K562 (cell line): ENCODE measurements at regions not wholly inside any gene's neighbourhood (a gene's known extent, or its start where the extent isn't known, plus 50 kb on each side); places are given as distances from the start of the nearest gene placed in this dataset.

Source experiments
- ATAC-seq: fragments of 200-7000 bp; cut with Tn5 transposase; 3 replicates; pipeline ENCODE4 v1.9.1; 2020; ENCODE audit warnings: moderate library complexity
- BruUV-seq: library from RNA; stranded (reverse); fragments of 400-500 nt; replicated peaks from 2 replicates; lab custom pipeline; 2021; lab: Mats Ljungman, UMichigan
- CTCF ChIA-PET: fragments of 300-600 bp; formaldehyde crosslinking; extraction: SDS; loops from one replicate; lab custom pipeline; 2021; ENCODE audit warnings: low intra/inter-chr PET ratio; lab: Yijun Ruan, JAX
- POLR2A ChIA-PET: fragments of 300-600, 350-650 bp; sonication (Branson Sonifier 250); formaldehyde crosslinking; extraction: SDS; loops from one replicate; lab custom pipeline; 2021; ENCODE audit warnings: antibody characterized with exemption, inconsistent platforms; lab: Yijun Ruan, JAX
- DNase-seq, 4 experiments: peaks; one replicate each; pipeline versions ENCODE4 v3.0.0 to v3.0.0-alpha.2; 2011 to 2018; ENCODE audit warnings: low spot score in 3 of 4, mixed read lengths in 3 of 4; ENCODE audit errors: extremely low read depth in 1 of 4
- FAIRE-seq: peaks from 2 replicates; lab custom pipeline; 2011; peaks lifted over from hg19 to GRCh38; lab: Jason Lieb, UNC
- H2AFZ ChIP-seq: 2 replicates; pipeline ENCODE4 v1.6.0; 2011; ENCODE audit warnings: low read depth, low read length, control low read depth, inconsistent platforms
- H3K27ac ChIP-seq: fragments of 200-600 bp; 3 replicates; pipeline ENCODE4 v1.8.0; 2011; ENCODE audit warnings: low read depth, mild to moderate bottlenecking, control low read depth, inconsistent platforms, low read length, moderate library complexity, mixed read lengths; ENCODE audit errors: extremely low read depth
- H3K27me3 ChIP-seq, 2 experiments: fragments of 300-600 bp in 1 of 2; 2 replicates in 1 of 2; 3 replicates in 1 of 2; pipeline versions ENCODE4 v1.6.0 to v1.8.0; 2011; ENCODE audit warnings: inconsistent platforms in 2 of 2, low read length in 2 of 2, mild to moderate bottlenecking in 1 of 2, mixed read lengths in 1 of 2, moderate library complexity in 1 of 2; ENCODE audit not compliant: control insufficient read depth in 2 of 2, insufficient read depth in 2 of 2
- H3K36me3 ChIP-seq: fragments of 300-600 bp; 3 replicates; pipeline ENCODE4 v1.8.0; 2011; ENCODE audit warnings: mild to moderate bottlenecking, low read length, inconsistent platforms; ENCODE audit not compliant: control insufficient read depth, insufficient read depth
- H3K4me1 ChIP-seq, 2 experiments: fragments of 200-600 bp in 1 of 2; replicated peaks in 1 of 2; 2 replicates in 1 of 2; 3 replicates in 1 of 2; pipeline versions ENCODE4 v1.5.1 to v1.8.0; 2011; ENCODE audit warnings: inconsistent platforms in 2 of 2, low read length in 2 of 2, mild to moderate bottlenecking in 1 of 2, mixed read lengths in 1 of 2, moderate library complexity in 1 of 2; ENCODE audit not compliant: control insufficient read depth in 2 of 2, insufficient read depth in 2 of 2
- H3K4me2 ChIP-seq: 2 replicates; pipeline ENCODE4 v1.6.1; 2011; ENCODE audit warnings: low read length, control low read depth, inconsistent platforms, mixed read lengths; ENCODE audit not compliant: insufficient read depth
- H3K4me3 ChIP-seq: fragments of 200-600 bp; sonication (generic), shearing (Covaris generic); 2 replicates; pipeline ENCODE4 v1.5.1; 2016; ENCODE audit warnings: control low read depth, inconsistent platforms
- H3K79me2 ChIP-seq: fragments of 200-600 bp; 3 replicates; pipeline ENCODE4 v1.8.0; 2011; ENCODE audit warnings: low read length, inconsistent platforms; ENCODE audit not compliant: control insufficient read depth, insufficient read depth
- H3K9ac ChIP-seq, 2 experiments: 2 replicates each; pipeline versions ENCODE4 v1.6.0 to v1.6.1; 2011; ENCODE audit warnings: low read depth in 2 of 2, low read length in 2 of 2, control low read depth in 1 of 2, inconsistent platforms in 1 of 2, mild to moderate bottlenecking in 1 of 2, mixed read lengths in 1 of 2; ENCODE audit not compliant: insufficient read depth in 1 of 2
- H3K9me1 ChIP-seq: one replicate; pipeline ENCODE4 v1.6.0; 2011; ENCODE audit warnings: inconsistent platforms, mild to moderate bottlenecking, low read length, moderate library complexity; ENCODE audit not compliant: control insufficient read depth, insufficient read depth
- H3K9me3 ChIP-seq: replicated peaks from 2 replicates; pipeline ENCODE4 v1.5.1; 2011; ENCODE audit warnings: low read depth, low read length, inconsistent platforms; ENCODE audit not compliant: control insufficient read depth, insufficient read depth
- H4K20me1 ChIP-seq: replicated peaks from 2 replicates; pipeline ENCODE4 v1.6.1; 2011; ENCODE audit warnings: low read length, inconsistent platforms, mixed read lengths; ENCODE audit not compliant: control insufficient read depth, insufficient read depth
- AFF4 ChIP-seq: sonication (generic); formaldehyde crosslinking; IDR thresholded peaks from 2 replicates; pipeline ENCODE4 v1.8.0; 2023; ENCODE audit warnings: mild to moderate bottlenecking, missing genetic modification reagents
- DIDO1 ChIP-seq: fragments of 450-650 bp; IDR thresholded peaks from 2 replicates; pipeline ENCODE4 v1.6.1; 2016; ENCODE audit warnings: low read depth, missing biosample characterization, missing genetic modification characterization
- FOS ChIP-seq: IDR thresholded peaks from 3 replicates; pipeline ENCODE4 v1.6.1; 2011; ENCODE audit not compliant: insufficient read length; ENCODE audit errors: extremely low read depth
- in situ Hi-C: fragments of 300-500 bp; cut with MboI; formaldehyde crosslinking; loops from 4 replicates; pipeline ENCODE4 v1.15.0; 2018; ENCODE audit warnings: inconsistent platforms, mixed read lengths
- intact Hi-C: fragments of 100-400 bp; cut with micrococcal nuclease; formaldehyde crosslinking; loops from 2 replicates; pipeline ENCODE4 v1.14.2; 2022

- H3K9me3 ChIP-seq: no peaks in the 10 kb centered on the region
- DNase-seq: no peak
- POLR2A ChIA-PET: no interaction called here
- no peak overlapping the region for H3K9ac ChIP-seq
- no peaks in the 10 kb centered on the region for H3K9me1 ChIP-seq
- H3K36me3 ChIP-seq: no peaks in the 10 kb centered on the region
- TF ChIP-seq AFF4 (no peak), FOS (no peak), DIDO1 (tag) (no peak)
- TF ChIP-seq, all 486 proteins: peak for 0
- Histone ChIP-seq H3K4me2 (no peak overlapping the region), H3K27me3 (no peaks in the 10 kb centered on the region), H3K4me3 (no peak overlapping the region), H3K4me1 (no peaks in the 10 kb centered on the region), H3K79me2 (no peaks in the 10 kb centered on the region), H2AFZ (no peak overlapping the region), H3K27ac (no peak overlapping the region), H4K20me1 (no peaks in the 10 kb centered on the region)
- BruUV-seq: no TSS peak
- in situ Hi-C loops (no loop called here), intact Hi-C loops (no loop called here)
- ATAC-seq: no peak
- CTCF ChIA-PET: interaction anchor here (0.6 kb wide), 1 partner anchor 28 kb away, joined by 3 read pairs; no protein-coding TSS in a partner anchor
- FAIRE-seq: no peak
These were observed 549.7 kb upstream of the ADGRL4 start for GRCh38 chr1:79556189-79556588.
